ENCODE measurements at regions not wholly inside any gene's neighbourhood (a gene's known extent, or its start where the extent isn't known, plus 50 kb on each side); places are given as distances from the start of the nearest gene placed in this dataset.

DNA sequence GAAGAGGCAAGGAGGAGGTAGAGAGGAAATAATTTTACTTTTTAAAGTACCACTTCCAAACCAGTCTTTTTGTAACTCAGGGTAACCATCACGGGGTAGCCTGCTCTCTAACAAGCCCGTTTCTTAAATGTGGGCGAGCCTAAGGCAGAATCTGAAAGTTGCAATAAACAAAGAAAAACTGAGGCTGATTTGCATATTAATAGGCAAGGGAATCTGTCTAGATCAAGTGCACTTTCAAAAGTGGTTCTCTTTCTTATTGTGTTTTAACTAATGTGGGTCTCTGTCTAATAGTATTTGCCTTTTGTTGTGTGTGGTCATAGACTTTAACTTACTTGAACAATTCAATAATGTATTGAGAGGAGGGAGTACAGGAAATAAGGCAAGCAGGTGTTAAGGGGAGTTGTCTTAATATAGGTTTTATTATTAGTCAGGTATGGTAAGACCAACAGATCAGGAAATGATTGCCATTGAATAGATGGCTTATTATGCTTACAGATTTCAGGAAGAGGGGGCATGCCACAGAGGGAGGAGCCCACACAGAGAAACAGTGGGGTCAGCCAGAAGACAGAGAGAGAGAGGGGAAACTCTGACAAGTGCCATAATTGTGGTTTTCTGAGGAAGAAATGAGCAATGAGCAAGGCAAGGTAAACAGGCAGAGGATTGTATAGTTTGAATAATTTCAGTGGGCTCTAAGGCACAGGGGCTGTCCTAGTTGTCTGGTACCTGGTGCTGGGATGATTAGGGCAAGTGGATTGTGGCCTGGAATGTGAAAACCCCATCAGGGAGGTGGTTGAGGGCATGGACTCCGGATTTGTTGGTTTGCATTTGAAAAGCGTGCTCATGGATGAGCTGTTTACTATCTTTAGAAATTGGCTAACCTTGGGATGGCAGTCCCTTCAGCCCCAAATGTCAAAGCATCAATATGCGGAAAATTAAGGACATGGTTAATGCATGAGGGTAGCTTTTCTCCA lies 237.2 kb downstream of the TOX3 start:
- TF ChIP-seq POLR2AphosphoS5 (IDR thresholded peaks at IDR 0.05; ENCODE audit: insufficient read depth, low read depth, low read length): no peak
- no peak for TF ChIP-seq CTCF (IDR thresholded peaks at IDR 0.05; ENCODE audit: extremely low read depth in 1 of 2, insufficient read depth in 1 of 2, low read depth in 1 of 2, low read length in 2 of 2)
- no peak for TF ChIP-seq MAX (IDR thresholded peaks at IDR 0.05; ENCODE audit: insufficient read depth, insufficient read length)
- TF ChIP-seq MYC (IDR thresholded peaks at IDR 0.05; ENCODE audit: low read depth, low read length): no peak
- no peak for TF ChIP-seq JUN (IDR thresholded peaks at IDR 0.05; ENCODE audit: borderline replicate concordance, insufficient read depth, insufficient read length, low read depth)
- TF ChIP-seq FOS (IDR thresholded peaks at IDR 0.05; ENCODE audit: borderline replicate concordance, insufficient read depth, low read length): no peak
- no peak for TF ChIP-seq POLR2A (IDR thresholded peaks at IDR 0.05; ENCODE audit: low read depth, low read length)
- TF ChIP-seq EZH2 (IDR thresholded peaks at IDR 0.05; ENCODE audit: borderline replicate concordance, low read depth, low read length, severe bottlenecking): no peak
- no peak for TF ChIP-seq GATA2 (IDR thresholded peaks at IDR 0.05; ENCODE audit: insufficient read depth, insufficient read length, low read depth, low read length)

All from endothelial cell of umbilical vein (primary cell).